OCI-LY1 (cell line): ENCODE measurements at regions not wholly inside any gene's neighbourhood (a gene's known extent, or its start where the extent isn't known, plus 50 kb on each side); places are given as distances from the start of the nearest gene placed in this dataset.

ENCODE experiments used
- EZH2 ChIP-seq: fragments of 200-600 bp; sonication (generic), shearing (Covaris generic); IDR thresholded peaks from 2 replicates; pipeline ENCODE4 v1.8.0; 2017; ENCODE audit warnings: borderline replicate concordance, mixed run types, mild to moderate bottlenecking, antibody characterized with exemption, low read length, moderate library complexity, mixed read lengths
- TF ChIP-seq, protein P1 (sequence below): fragments of 200-600 bp; sonication (generic), shearing (Covaris generic); IDR thresholded peaks from 2 replicates; pipeline ENCODE4 v1.5.1; 2017; ENCODE audit warnings: mild to moderate bottlenecking, antibody characterized with exemption, low read length, moderate library complexity, mixed read lengths

DNA sequence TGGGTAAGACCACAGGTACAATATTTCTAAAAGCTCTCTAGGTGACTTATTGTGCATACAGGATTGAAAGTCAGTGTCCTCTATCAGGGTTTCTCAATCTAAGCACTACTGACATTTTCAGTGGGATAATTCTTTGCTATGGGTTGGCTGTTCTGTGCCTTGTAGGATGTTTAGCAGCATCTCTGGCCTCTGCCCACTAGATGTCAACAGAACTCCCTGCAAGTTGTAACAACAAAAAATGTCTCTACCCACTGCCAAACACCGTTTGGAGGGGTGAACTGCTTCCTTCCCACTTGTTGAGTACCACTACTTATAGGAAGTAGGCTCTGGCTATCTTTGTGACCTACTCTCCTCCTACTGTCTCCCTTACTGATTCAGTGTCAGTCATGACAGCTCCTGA lies 90.1 kb upstream of the ZRANB2 start:
- TF ChIP-seq, protein P1, sequence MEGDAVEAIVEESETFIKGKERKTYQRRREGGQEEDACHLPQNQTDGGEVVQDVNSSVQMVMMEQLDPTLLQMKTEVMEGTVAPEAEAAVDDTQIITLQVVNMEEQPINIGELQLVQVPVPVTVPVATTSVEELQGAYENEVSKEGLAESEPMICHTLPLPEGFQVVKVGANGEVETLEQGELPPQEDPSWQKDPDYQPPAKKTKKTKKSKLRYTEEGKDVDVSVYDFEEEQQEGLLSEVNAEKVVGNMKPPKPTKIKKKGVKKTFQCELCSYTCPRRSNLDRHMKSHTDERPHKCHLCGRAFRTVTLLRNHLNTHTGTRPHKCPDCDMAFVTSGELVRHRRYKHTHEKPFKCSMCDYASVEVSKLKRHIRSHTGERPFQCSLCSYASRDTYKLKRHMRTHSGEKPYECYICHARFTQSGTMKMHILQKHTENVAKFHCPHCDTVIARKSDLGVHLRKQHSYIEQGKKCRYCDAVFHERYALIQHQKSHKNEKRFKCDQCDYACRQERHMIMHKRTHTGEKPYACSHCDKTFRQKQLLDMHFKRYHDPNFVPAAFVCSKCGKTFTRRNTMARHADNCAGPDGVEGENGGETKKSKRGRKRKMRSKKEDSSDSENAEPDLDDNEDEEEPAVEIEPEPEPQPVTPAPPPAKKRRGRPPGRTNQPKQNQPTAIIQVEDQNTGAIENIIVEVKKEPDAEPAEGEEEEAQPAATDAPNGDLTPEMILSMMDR = peak; percentile 14; the same call in 1 of the 2 replicates
- TF ChIP-seq EZH2 = no peak
